ENCODE measurements at regions not wholly inside any gene's neighbourhood (a gene's known extent, or its start where the extent isn't known, plus 50 kb on each side); places are given as distances from the start of the nearest gene placed in this dataset.

- TF ChIP-seq CTCF (IDR thresholded peaks at IDR 0.05; ENCODE audit: unreplicated experiment): no peak
- peak overlapping the region; percentile 22 for H3K4me3 Mint-ChIP-seq
- no peaks in the 10 kb centered on the region for H3K9me3 Mint-ChIP-seq
- H3K27me3 Mint-ChIP-seq (ENCODE audit: low read depth): no peaks in the 10 kb centered on the region
- no peaks in the 10 kb centered on the region for H3K36me3 Mint-ChIP-seq
- H3K4me1 Mint-ChIP-seq: peaks cover 14% of the 10 kb centered on the region
- DNase-seq (ENCODE audit: low spot score in 2 of 2, unreplicated experiment in 2 of 2): no peak
- H3K27ac Mint-ChIP-seq: no peak overlapping the region
Observed at GRCh38 chr11:15651033-15651432, 536.3 kb downstream of the INSC start.

- DNase-seq (ENCODE audit: low spot score in 2 of 2, unreplicated experiment in 2 of 2): no peak
- H3K36me3 Mint-ChIP-seq: no peaks in the 10 kb centered on the region
- TF ChIP-seq CTCF (IDR thresholded peaks at IDR 0.05; ENCODE audit: unreplicated experiment): no peak
- peaks cover 14% of the 10 kb centered on the region for H3K4me1 Mint-ChIP-seq
- H3K9me3 Mint-ChIP-seq: no peaks in the 10 kb centered on the region
- H3K4me3 Mint-ChIP-seq: no peak overlapping the region
- no peaks in the 10 kb centered on the region for H3K27me3 Mint-ChIP-seq (ENCODE audit: low read depth)
- H3K27ac Mint-ChIP-seq: no peak overlapping the region
Observed at GRCh38 chr11:15651816-15652215, 537.1 kb downstream of the INSC start.

- H3K27me3 Mint-ChIP-seq (ENCODE audit: low read depth): no peaks in the 10 kb centered on the region
- H3K4me3 Mint-ChIP-seq: no peak overlapping the region
- no peak overlapping the region for H3K27ac Mint-ChIP-seq
- H3K36me3 Mint-ChIP-seq: no peaks in the 10 kb centered on the region
- no peaks in the 10 kb centered on the region for H3K9me3 Mint-ChIP-seq
- no peak for TF ChIP-seq CTCF (IDR thresholded peaks at IDR 0.05; ENCODE audit: unreplicated experiment)
- no peak for DNase-seq (ENCODE audit: low spot score in 2 of 2, unreplicated experiment in 2 of 2)
- H3K4me1 Mint-ChIP-seq: peaks cover 14% of the 10 kb centered on the region
Observed at GRCh38 chr11:15653191-15653710, 538.5 kb downstream of the INSC start.

GRCh38 chr11:15654451-15654850 lies 539.7 kb downstream of the INSC start:
- no peak overlapping the region for H3K27ac Mint-ChIP-seq
- TF ChIP-seq CTCF (IDR thresholded peaks at IDR 0.05; ENCODE audit: unreplicated experiment): no peak
- H3K27me3 Mint-ChIP-seq (ENCODE audit: low read depth): no peaks in the 10 kb centered on the region
- no peak overlapping the region for H3K4me3 Mint-ChIP-seq
- no peaks in the 10 kb centered on the region for H3K9me3 Mint-ChIP-seq
- peaks cover 14% of the 10 kb centered on the region for H3K4me1 Mint-ChIP-seq
- no peak for DNase-seq (ENCODE audit: low spot score in 2 of 2, unreplicated experiment in 2 of 2)
- no peaks in the 10 kb centered on the region for H3K36me3 Mint-ChIP-seq

GRCh38 chr11:15655552-15655951 lies 540.8 kb downstream of the INSC start:
- no peak for DNase-seq (ENCODE audit: low spot score in 2 of 2, unreplicated experiment in 2 of 2)
- no peaks in the 10 kb centered on the region for H3K27me3 Mint-ChIP-seq (ENCODE audit: low read depth)
- no peak for TF ChIP-seq CTCF (IDR thresholded peaks at IDR 0.05; ENCODE audit: unreplicated experiment)
- H3K4me3 Mint-ChIP-seq: no peak overlapping the region
- H3K36me3 Mint-ChIP-seq: no peaks in the 10 kb centered on the region
- no peak overlapping the region for H3K27ac Mint-ChIP-seq
- H3K4me1 Mint-ChIP-seq: peaks cover 12% of the 10 kb centered on the region
- no peaks in the 10 kb centered on the region for H3K9me3 Mint-ChIP-seq

GRCh38 chr11:15657264-15657663 lies 542.5 kb downstream of the INSC start:
- DNase-seq (ENCODE audit: low spot score in 2 of 2, unreplicated experiment in 2 of 2): no peak
- no peak for TF ChIP-seq CTCF (IDR thresholded peaks at IDR 0.05; ENCODE audit: unreplicated experiment)
- no peaks in the 10 kb centered on the region for H3K9me3 Mint-ChIP-seq

More at GRCh38 chr11:15657264-15657663, 542.5 kb downstream of the INSC start:
- no peaks in the 10 kb centered on the region for H3K27me3 Mint-ChIP-seq (ENCODE audit: low read depth)
- H3K4me1 Mint-ChIP-seq: no peaks in the 10 kb centered on the region
- H3K4me3 Mint-ChIP-seq: no peak overlapping the region
- H3K27ac Mint-ChIP-seq: no peak overlapping the region
- no peaks in the 10 kb centered on the region for H3K36me3 Mint-ChIP-seq
